ENCODE measurements at regions not wholly inside any gene's neighbourhood (a gene's known extent, or its start where the extent isn't known, plus 50 kb on each side); places are given as distances from the start of the nearest gene placed in this dataset.
A peak's percentile ranks its signal among the peaks of the same experiment; 100 is the strongest.

GRCh38 chr2:39914949-39915348 is 135.9 kb upstream of the THUMPD2 start:
- TF ChIP-seq POLR2A (IDR thresholded peaks at IDR 0.05) (no peak), CTCF (IDR thresholded peaks at IDR 0.05) (no peak)
- Histone ChIP-seq H3K9me3 (replicated peaks in 1 of 3) (no peaks in the 10 kb centered on the region), H3K27me3 (no peaks in the 10 kb centered on the region), H3K4me3 (no peak overlapping the region), H3K27ac (no peak overlapping the region), H3K36me3 (replicated peaks in 1 of 2) (no peaks in the 10 kb centered on the region), H3K4me1 (replicated peaks in 1 of 2) (no peaks in the 10 kb centered on the region)
- WGBS, 4 donors = 77 to 96% (median 87%) methylated on average over 2 of the region's 2 CpGs
- intact Hi-C loops (cut with DNase I) = loop anchor here in 1 of 2 donors (5.0 to 10.0 kb wide), 3 partner anchors 642 to 1870 kb away; no protein-coding TSS in a partner anchor
- DNase-seq = no peak

- intact Hi-C loops (cut with DNase I) = loop anchor here in 1 of 2 donors (5.0 to 10.0 kb wide), 3 partner anchors 643 to 1871 kb away; no protein-coding TSS in a partner anchor
- H3K4me3 ChIP-seq = no peak overlapping the region
- DNase-seq = peak in 1 of 7 donors; percentile 20
- no peaks in the 10 kb centered on the region for H3K4me1 ChIP-seq (replicated peaks in 1 of 2)
- H3K27ac ChIP-seq = no peak overlapping the region
- no peak for TF ChIP-seq POLR2A (IDR thresholded peaks at IDR 0.05)
- TF ChIP-seq CTCF (IDR thresholded peaks at IDR 0.05) = peak; percentile 71 to 84 (median 80)
- H3K9me3 ChIP-seq (replicated peaks in 1 of 3) = no peaks in the 10 kb centered on the region
- no peaks in the 10 kb centered on the region for H3K27me3 ChIP-seq
- WGBS, 4 donors = 29 to 34% (median 33%) methylated on average over 5 of the region's 5 CpGs
- H3K36me3 ChIP-seq (replicated peaks in 1 of 2) = no peaks in the 10 kb centered on the region
Measured at GRCh38 chr2:39913648-39914461, 134.8 kb upstream of the THUMPD2 start.

- no peaks in the 10 kb centered on the region for H3K4me1 ChIP-seq (replicated peaks in 1 of 2)
- H3K27me3 ChIP-seq = no peaks in the 10 kb centered on the region
- no peak for DNase-seq
- intact Hi-C loops (cut with DNase I) = no loop called here
- no peaks in the 10 kb centered on the region for H3K36me3 ChIP-seq (replicated peaks in 1 of 2)
- no peak overlapping the region for H3K27ac ChIP-seq
- no peak for TF ChIP-seq CTCF (IDR thresholded peaks at IDR 0.05)
- TF ChIP-seq POLR2A (IDR thresholded peaks at IDR 0.05) = no peak
- H3K4me3 ChIP-seq = no peak overlapping the region
- H3K9me3 ChIP-seq (replicated peaks in 1 of 3) = no peaks in the 10 kb centered on the region
Measured at GRCh38 chr2:39902103-39902502, 123.0 kb upstream of the THUMPD2 start.

DNA sequence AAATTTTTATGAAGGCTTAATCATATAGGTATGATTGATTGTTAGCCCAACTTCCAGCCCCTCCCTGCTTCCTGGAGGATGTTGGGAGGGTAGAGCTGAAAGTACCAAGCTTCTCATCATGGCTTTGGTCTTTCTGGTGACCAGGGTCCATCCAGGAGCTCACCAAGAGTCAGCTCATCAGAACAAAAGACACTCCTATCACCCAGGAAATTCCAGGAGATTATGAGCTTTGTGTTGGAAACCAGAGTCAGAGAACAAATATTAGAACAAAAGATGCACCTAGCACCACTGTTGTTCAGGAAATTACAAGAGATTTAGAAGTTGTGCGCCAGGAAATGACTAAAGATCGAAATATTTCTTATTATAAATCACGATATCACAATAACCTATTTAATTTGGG is 119.9 kb upstream of the THUMPD2 start:
- no peak overlapping the region for H3K4me3 ChIP-seq
- 69 to 89% (median 78%) methylated on average over 3 of the region's 3 CpGs for WGBS, 4 donors
- no peaks in the 10 kb centered on the region for H3K9me3 ChIP-seq (replicated peaks in 1 of 3)
- H3K27me3 ChIP-seq = no peaks in the 10 kb centered on the region
- intact Hi-C loops (cut with DNase I) = no loop called here
- no peaks in the 10 kb centered on the region for H3K36me3 ChIP-seq (replicated peaks in 1 of 2)
- TF ChIP-seq CTCF (IDR thresholded peaks at IDR 0.05) (no peak), POLR2A (IDR thresholded peaks at IDR 0.05) (no peak)
- H3K4me1 ChIP-seq (replicated peaks in 1 of 2) = no peaks in the 10 kb centered on the region
- no peak overlapping the region for H3K27ac ChIP-seq
- DNase-seq = no peak

Data from adrenal gland (tissue), 9 donors.